IMR-90 (cell line): ENCODE measurements at regions not wholly inside any gene's neighbourhood (a gene's known extent, or its start where the extent isn't known, plus 50 kb on each side); places are given as distances from the start of the nearest gene placed in this dataset.

Experiments used
- ATAC-seq: fragments of 200-7000 bp; cut with Tn5 transposase; 2 replicates; pipeline ENCODE4 v1.9.1; 2020; ENCODE audit warnings: low read depth, mild to moderate bottlenecking, moderate library complexity
- BruUV-seq: library from RNA; stranded (reverse); fragments of 400-500 nt; replicated peaks from 2 replicates; lab custom pipeline; 2021; lab: Mats Ljungman, UMichigan
- CTCF ChIA-PET: fragments of 300-600 bp; formaldehyde crosslinking; extraction: SDS; loops from one replicate; lab custom pipeline; 2021; ENCODE audit warnings: antibody characterized with exemption; lab: Yijun Ruan, JAX
- POLR2A ChIA-PET: fragments of 300-600 bp; sonication (Branson Sonifier 250); formaldehyde crosslinking; loops from one replicate; lab custom pipeline; 2022; ENCODE audit warnings: antibody characterized with exemption; ENCODE audit not compliant: unreplicated experiment; lab: Charles Lee
- DNase-seq: peaks from one replicate; pipeline ENCODE4 v3.0.0; 2013
- H2AFZ ChIP-seq: replicated peaks from 2 replicates; pipeline ENCODE3; 2013; ENCODE audit warnings: low read length, mild to moderate bottlenecking; ENCODE audit not compliant: poor library complexity
- H2AK5ac ChIP-seq: 2 replicates; pipeline ENCODE4 v1.6.1; 2013; ENCODE audit warnings: low read depth, low read length, inconsistent platforms
- H2AK9ac ChIP-seq: replicated peaks from 2 replicates; pipeline ENCODE3; 2013; ENCODE audit warnings: mild to moderate bottlenecking, low read depth, low read length, moderate library complexity; ENCODE audit not compliant: poor library complexity
- H2BK120ac ChIP-seq: 2 replicates; pipeline ENCODE4 v1.6.1; 2013; ENCODE audit warnings: low read depth, low read length, inconsistent platforms
- H2BK15ac ChIP-seq: 3 replicates; pipeline ENCODE4 v1.6.1; 2013; ENCODE audit warnings: low read depth, low read length, inconsistent platforms
- H2BK20ac ChIP-seq: 2 replicates; pipeline ENCODE4 v1.6.1; 2013; ENCODE audit warnings: low read depth, mild to moderate bottlenecking, inconsistent platforms, low read length, moderate library complexity
- H2BK5ac ChIP-seq: 2 replicates; pipeline ENCODE4 v1.6.1; 2013; ENCODE audit warnings: mild to moderate bottlenecking, low read depth, low read length, inconsistent platforms; ENCODE audit not compliant: poor library complexity, severe bottlenecking
- H3K14ac ChIP-seq: replicated peaks from 2 replicates; pipeline ENCODE4 v1.6.1; 2013; ENCODE audit warnings: low read depth, low read length, inconsistent platforms
- H3K18ac ChIP-seq: 2 replicates; pipeline ENCODE4 v1.6.1; 2013; ENCODE audit warnings: low read depth, low read length, control low read depth
- H3K23ac ChIP-seq: 2 replicates; pipeline ENCODE4 v1.6.1; 2013; ENCODE audit warnings: low read depth, low read length, inconsistent platforms
- H3K27ac ChIP-seq: 2 replicates; pipeline ENCODE4 v1.5.1; 2013; ENCODE audit warnings: mild to moderate bottlenecking, control low read depth, low read length; ENCODE audit not compliant: insufficient read depth
- H3K27me3 ChIP-seq: 2 replicates; pipeline ENCODE4 v1.6.1; 2013; ENCODE audit warnings: low read length; ENCODE audit not compliant: control insufficient read depth, insufficient read depth
- H3K36me3 ChIP-seq: 2 replicates; pipeline ENCODE4 v1.6.1; 2013; ENCODE audit warnings: low read length, mixed read lengths; ENCODE audit not compliant: control insufficient read depth, insufficient read depth
- H3K4ac ChIP-seq: 2 replicates; pipeline ENCODE4 v1.6.1; 2013; ENCODE audit warnings: low read depth, low read length, inconsistent platforms
- H3K4me1 ChIP-seq: 2 replicates; pipeline ENCODE4 v1.6.1; 2013; ENCODE audit warnings: low read length, mixed read lengths; ENCODE audit not compliant: control insufficient read depth, insufficient read depth
- H3K4me2 ChIP-seq: 2 replicates; pipeline ENCODE4 v1.6.1; 2013; ENCODE audit warnings: low read depth, mild to moderate bottlenecking, control low read depth, low read length, moderate library complexity
- H3K4me3 ChIP-seq: 2 replicates; pipeline ENCODE4 v1.5.1; 2013; ENCODE audit warnings: low read depth, mild to moderate bottlenecking, control low read depth, low read length, moderate library complexity; ENCODE audit not compliant: insufficient read depth
- H3K56ac ChIP-seq: 2 replicates; pipeline ENCODE4 v1.6.1; 2013; ENCODE audit warnings: low read length, inconsistent platforms; ENCODE audit not compliant: insufficient read depth; ENCODE audit errors: extremely low read depth
- H3K79me1 ChIP-seq, 2 experiments: 2 replicates each; pipeline ENCODE4 v1.6.1; 2013; ENCODE audit warnings: low read length in 2 of 2, inconsistent platforms in 1 of 2, low read depth in 1 of 2
- H3K9ac ChIP-seq: 2 replicates; pipeline ENCODE4 v1.6.1; 2013; ENCODE audit warnings: low read depth, low read length, control low read depth
- H3K9me1 ChIP-seq: 2 replicates; pipeline ENCODE4 v1.6.1; 2013; ENCODE audit warnings: low read length, inconsistent platforms; ENCODE audit not compliant: insufficient read depth
- H3K9me3 ChIP-seq: 2 replicates; pipeline ENCODE4 v1.6.1; 2013; ENCODE audit warnings: low read length; ENCODE audit not compliant: control insufficient read depth, insufficient read depth
- H4K20me1 ChIP-seq: 2 replicates; pipeline ENCODE4 v1.6.1; 2013; ENCODE audit warnings: low read length, inconsistent platforms; ENCODE audit not compliant: insufficient read depth
- H4K5ac ChIP-seq: 2 replicates; pipeline ENCODE4 v1.6.1; 2013; ENCODE audit warnings: mild to moderate bottlenecking, low read depth, low read length, control low read depth
- H4K8ac ChIP-seq, 2 experiments: 2 replicates each; pipeline ENCODE4 v1.6.1; 2013; ENCODE audit warnings: low read depth in 2 of 2, low read length in 2 of 2, control low read depth in 1 of 2, inconsistent platforms in 1 of 2
- H4K91ac ChIP-seq: 2 replicates; pipeline ENCODE4 v1.6.1; 2013; ENCODE audit warnings: low read depth, low read length, inconsistent platforms; ENCODE audit not compliant: insufficient read depth
- BHLHE40 ChIP-seq: fragments of 150-350 bp; IDR thresholded peaks from 2 replicates; pipeline ENCODE4 v1.6.1; 2016; ENCODE audit warnings: mild to moderate bottlenecking, low read depth, low read length
- CEBPB ChIP-seq: IDR thresholded peaks from 2 replicates; pipeline ENCODE4 v1.6.1; 2012; ENCODE audit warnings: low read depth, low read length, improper control_type of control experiment
- CHD1 ChIP-seq: IDR thresholded peaks from 2 replicates; pipeline ENCODE4 v1.6.1; 2012; ENCODE audit warnings: low read depth, low read length, improper control_type of control experiment
- FOS ChIP-seq: fragments of 150-350 bp; IDR thresholded peaks from 2 replicates; pipeline ENCODE4 v1.6.1; 2016; ENCODE audit warnings: low read depth, low read length
- MAFK ChIP-seq: IDR thresholded peaks from 2 replicates; pipeline ENCODE4 v1.6.1; 2012; ENCODE audit warnings: low read depth, low read length, improper control_type of control experiment
- MAZ ChIP-seq: IDR thresholded peaks from 2 replicates; pipeline ENCODE4 v1.6.1; 2012; ENCODE audit warnings: low read depth, mild to moderate bottlenecking, low read length, improper control_type of control experiment, moderate library complexity, borderline replicate concordance
- MXI1 ChIP-seq: IDR thresholded peaks from 2 replicates; pipeline ENCODE4 v1.6.1; 2012; ENCODE audit warnings: low read depth, mild to moderate bottlenecking, low read length, moderate library complexity, borderline replicate concordance
- NFE2L2 ChIP-seq: fragments of 150-350 bp; IDR thresholded peaks from 2 replicates; pipeline ENCODE4 v1.6.1; 2016; ENCODE audit warnings: low read depth, mild to moderate bottlenecking, low read length
- POLR2A ChIP-seq: IDR thresholded peaks from 2 replicates; pipeline ENCODE4 v1.6.1; 2012; ENCODE audit warnings: mild to moderate bottlenecking, low read depth, low read length
- RAD21 ChIP-seq: IDR thresholded peaks from 2 replicates; pipeline ENCODE4 v1.6.1; 2012; ENCODE audit warnings: low read length, improper control_type of control experiment
- RCOR1 ChIP-seq: IDR thresholded peaks from 2 replicates; pipeline ENCODE4 v1.6.1; 2012; ENCODE audit warnings: mild to moderate bottlenecking, low read length, improper control_type of control experiment; ENCODE audit not compliant: insufficient replicate concordance
- RFX5 ChIP-seq: IDR thresholded peaks from 2 replicates; pipeline ENCODE4 v1.8.0; 2012; ENCODE audit warnings: low read depth, mild to moderate bottlenecking, low read length, moderate library complexity
- SMC3 ChIP-seq: fragments of 150-350 bp; IDR thresholded peaks from 2 replicates; pipeline ENCODE4 v1.6.1; 2016; ENCODE audit warnings: low read depth, mild to moderate bottlenecking, antibody characterized with exemption, low read length, moderate library complexity
- WGBS, 2 experiments: methylation state at CpG; one replicate each; pipeline versions ENCODE4 v1.1.5 to v1.1.7; 2013; ENCODE audit warnings: missing lambda C conversion rate in 2 of 2; ENCODE audit not compliant: insufficient read length in 1 of 2; ENCODE audit errors: extremely low coverage in 2 of 2; 5-methylcytosine and 5-hydroxymethylcytosine counted together
- dilution Hi-C: fragments of 300-500 bp; cut with HindIII; formaldehyde crosslinking; loops from one replicate; pipeline ENCODE4 v1.14.3; 2018; ENCODE audit warnings: low sequenced_read_pairs; ENCODE audit not compliant: unreplicated experiment
- in situ Hi-C: fragments of 300-500 bp; cut with MboI; formaldehyde crosslinking; loops from 3 replicates; pipeline ENCODE4 v1.14.3; 2019; ENCODE audit warnings: low sequenced_read_pairs, inconsistent platforms, mixed read lengths
- intact Hi-C: fragments of 100-400 bp; cut with micrococcal nuclease; formaldehyde crosslinking; loops from 2 replicates; pipeline ENCODE4 v1.10.0; 2022
- TF ChIP-seq, protein P1 (sequence below): fragments of 150-350 bp; IDR thresholded peaks from 2 replicates; pipeline ENCODE4 v1.6.1; 2016; ENCODE audit warnings: low read depth, mild to moderate bottlenecking, low read length, moderate library complexity, borderline replicate concordance
- TF ChIP-seq, protein P2 (sequence below): fragments of 150-350 bp; IDR thresholded peaks from 2 replicates; pipeline ENCODE4 v1.6.1; 2017; ENCODE audit warnings: mild to moderate bottlenecking, antibody characterized with exemption, low read length, low read depth
- TF ChIP-seq, protein P3 (sequence below): conservative IDR thresholded peaks from 2 replicates; pipeline ENCODE4 v1.5.1; 2012; ENCODE audit warnings: mild to moderate bottlenecking, low read depth, low read length, improper control_type of control experiment

DNA sequence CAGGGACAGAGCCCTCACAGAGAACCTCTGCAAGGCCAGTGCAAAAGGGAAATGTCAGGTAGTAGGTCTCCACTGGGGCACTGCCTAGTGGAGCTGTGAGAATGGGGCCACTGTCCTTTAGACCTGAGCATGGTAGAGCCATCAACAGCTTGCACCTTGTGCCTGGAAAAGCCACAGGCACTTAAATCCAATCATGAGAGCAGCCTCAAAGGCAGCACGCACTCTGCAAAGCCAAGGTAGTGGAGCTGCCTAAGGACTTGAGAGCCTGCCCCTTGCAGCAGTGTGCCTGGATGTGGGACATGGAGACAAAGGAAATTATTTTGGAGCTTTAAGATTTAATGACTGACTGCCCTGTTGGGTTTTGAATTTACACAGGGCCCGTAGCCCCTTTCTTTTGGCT lies 918.5 kb upstream of the POT1 start:
- H3K79me1 ChIP-seq, result no peaks in the 10 kb centered on the region
- WGBS, 2 experiments, result no CpG with 5 or more reads among the region's 2 CpGs
- peaks cover 8% of the 10 kb centered on the region for H3K9me3 ChIP-seq
- H3K27me3 ChIP-seq, result no peaks in the 10 kb centered on the region
- no peak overlapping the region for H3K9ac ChIP-seq
- dilution Hi-C loops (no loop called here), intact Hi-C loops (no loop called here), in situ Hi-C loops (no loop called here)
- no peaks in the 10 kb centered on the region for H3K4me1 ChIP-seq
- no peak overlapping the region for H2BK5ac ChIP-seq
- no peak overlapping the region for H3K14ac ChIP-seq
- no peak overlapping the region for H3K56ac ChIP-seq
- H4K8ac ChIP-seq, result no peak overlapping the region
- H3K18ac ChIP-seq, result no peak overlapping the region
- H4K20me1 ChIP-seq, result no peaks in the 10 kb centered on the region
- CTCF ChIA-PET, result no interaction called here
- BruUV-seq, result no TSS peak
- TF ChIP-seq SMC3, result no peak
- TF ChIP-seq MXI1, result no peak
- no peak for TF ChIP-seq RAD21
- no peak for TF ChIP-seq FOS
- TF ChIP-seq MAZ, result no peak
- TF ChIP-seq, protein P1, sequence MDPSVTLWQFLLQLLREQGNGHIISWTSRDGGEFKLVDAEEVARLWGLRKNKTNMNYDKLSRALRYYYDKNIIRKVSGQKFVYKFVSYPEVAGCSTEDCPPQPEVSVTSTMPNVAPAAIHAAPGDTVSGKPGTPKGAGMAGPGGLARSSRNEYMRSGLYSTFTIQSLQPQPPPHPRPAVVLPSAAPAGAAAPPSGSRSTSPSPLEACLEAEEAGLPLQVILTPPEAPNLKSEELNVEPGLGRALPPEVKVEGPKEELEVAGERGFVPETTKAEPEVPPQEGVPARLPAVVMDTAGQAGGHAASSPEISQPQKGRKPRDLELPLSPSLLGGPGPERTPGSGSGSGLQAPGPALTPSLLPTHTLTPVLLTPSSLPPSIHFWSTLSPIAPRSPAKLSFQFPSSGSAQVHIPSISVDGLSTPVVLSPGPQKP, result no peak
- no peak for TF ChIP-seq POLR2A
- no peak for TF ChIP-seq CHD1
- no peak for TF ChIP-seq RFX5
- TF ChIP-seq, protein P2, sequence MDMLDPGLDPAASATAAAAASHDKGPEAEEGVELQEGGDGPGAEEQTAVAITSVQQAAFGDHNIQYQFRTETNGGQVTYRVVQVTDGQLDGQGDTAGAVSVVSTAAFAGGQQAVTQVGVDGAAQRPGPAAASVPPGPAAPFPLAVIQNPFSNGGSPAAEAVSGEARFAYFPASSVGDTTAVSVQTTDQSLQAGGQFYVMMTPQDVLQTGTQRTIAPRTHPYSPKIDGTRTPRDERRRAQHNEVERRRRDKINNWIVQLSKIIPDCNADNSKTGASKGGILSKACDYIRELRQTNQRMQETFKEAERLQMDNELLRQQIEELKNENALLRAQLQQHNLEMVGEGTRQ, result no peak
- TF ChIP-seq RCOR1, result no peak
- no peak for TF ChIP-seq MAFK
- no peak for TF ChIP-seq BHLHE40
- no peak for TF ChIP-seq NFE2L2
- TF ChIP-seq CEBPB, result no peak
- TF ChIP-seq, protein P3, sequence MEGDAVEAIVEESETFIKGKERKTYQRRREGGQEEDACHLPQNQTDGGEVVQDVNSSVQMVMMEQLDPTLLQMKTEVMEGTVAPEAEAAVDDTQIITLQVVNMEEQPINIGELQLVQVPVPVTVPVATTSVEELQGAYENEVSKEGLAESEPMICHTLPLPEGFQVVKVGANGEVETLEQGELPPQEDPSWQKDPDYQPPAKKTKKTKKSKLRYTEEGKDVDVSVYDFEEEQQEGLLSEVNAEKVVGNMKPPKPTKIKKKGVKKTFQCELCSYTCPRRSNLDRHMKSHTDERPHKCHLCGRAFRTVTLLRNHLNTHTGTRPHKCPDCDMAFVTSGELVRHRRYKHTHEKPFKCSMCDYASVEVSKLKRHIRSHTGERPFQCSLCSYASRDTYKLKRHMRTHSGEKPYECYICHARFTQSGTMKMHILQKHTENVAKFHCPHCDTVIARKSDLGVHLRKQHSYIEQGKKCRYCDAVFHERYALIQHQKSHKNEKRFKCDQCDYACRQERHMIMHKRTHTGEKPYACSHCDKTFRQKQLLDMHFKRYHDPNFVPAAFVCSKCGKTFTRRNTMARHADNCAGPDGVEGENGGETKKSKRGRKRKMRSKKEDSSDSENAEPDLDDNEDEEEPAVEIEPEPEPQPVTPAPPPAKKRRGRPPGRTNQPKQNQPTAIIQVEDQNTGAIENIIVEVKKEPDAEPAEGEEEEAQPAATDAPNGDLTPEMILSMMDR, result no peak
- H2AK9ac ChIP-seq, result no peak overlapping the region
- H4K5ac ChIP-seq, result no peak overlapping the region
- POLR2A ChIA-PET, result no interaction called here
- H3K4ac ChIP-seq, result no peak overlapping the region
- H3K23ac ChIP-seq, result no peak overlapping the region
- H2BK15ac ChIP-seq, result no peak overlapping the region
- H3K27ac ChIP-seq, result no peak overlapping the region
- ATAC-seq, result no peak
- no peak overlapping the region for H2BK20ac ChIP-seq
- no peak overlapping the region for H2AK5ac ChIP-seq
- H2AFZ ChIP-seq, result no peak overlapping the region
- DNase-seq, result no peak
- H3K36me3 ChIP-seq, result no peaks in the 10 kb centered on the region
- no peak overlapping the region for H3K4me3 ChIP-seq
- H3K4me2 ChIP-seq, result no peak overlapping the region
- no peaks in the 10 kb centered on the region for H3K9me1 ChIP-seq
- no peak overlapping the region for H4K91ac ChIP-seq
- no peak overlapping the region for H2BK120ac ChIP-seq
